HL-60/S4 treated with phorbol 12-myristate 13-acetate at 8.2 ng/mL for 4 days and 3 days (cell line): ENCODE measurements at regions not wholly inside any gene's neighbourhood (a gene's known extent, or its start where the extent isn't known, plus 50 kb on each side); places are given as distances from the start of the nearest gene placed in this dataset.

Experiments
- in situ Hi-C: fragments of 300-500 bp; cut with MboI; formaldehyde crosslinking; loops from 2 replicates; pipeline ENCODE4 v1.15.0; 2022; ENCODE audit warnings: low sequenced_read_pairs

DNA sequence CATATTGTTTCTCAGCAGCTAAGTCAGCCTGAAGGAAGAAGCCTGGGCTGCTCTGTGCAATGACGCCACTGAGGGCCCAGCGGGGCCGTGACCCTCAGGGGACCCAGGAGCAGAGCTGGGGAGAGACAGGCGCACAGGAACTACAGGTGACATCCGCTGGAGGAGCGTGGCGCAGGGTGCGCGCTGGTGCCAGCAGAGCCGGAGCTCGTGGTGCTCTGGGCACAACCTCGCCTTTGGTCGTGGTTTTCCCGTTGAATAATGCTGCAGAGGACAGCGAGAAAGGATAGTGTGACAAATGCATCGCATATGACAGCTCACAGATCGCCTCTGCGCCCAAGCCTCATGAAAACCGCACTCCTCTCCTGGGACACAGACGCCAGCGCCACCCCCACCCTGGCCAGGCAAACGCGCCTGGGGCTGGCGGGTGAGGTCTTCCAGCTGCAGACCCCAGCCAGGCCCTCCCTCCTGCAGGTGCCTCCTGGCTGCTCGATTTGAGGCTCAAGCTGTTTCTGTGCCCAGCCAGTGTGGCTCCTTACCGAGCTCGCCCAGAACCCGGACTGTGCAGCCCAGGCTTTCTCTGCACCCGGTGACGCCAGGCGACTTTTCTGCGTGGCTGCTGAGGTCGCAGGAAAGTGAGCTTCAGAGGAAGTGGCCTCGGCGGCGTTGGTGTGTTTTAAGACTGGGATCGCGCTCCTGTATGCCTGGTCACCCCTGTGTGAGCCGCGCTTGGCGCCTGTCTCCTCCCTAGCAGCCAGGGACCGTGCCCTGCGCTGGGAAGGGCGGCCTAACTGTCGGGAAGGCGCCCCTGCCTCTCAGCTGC lies 583.1 kb upstream of the HS6ST1 start:
- in situ Hi-C loops: no loop called here

GRCh38 chr2:128903637-128904036 lies 585.0 kb upstream of the HS6ST1 start:
- in situ Hi-C loops: no loop called here

GRCh38 chr2:128911276-128911675 lies 592.6 kb upstream of the HS6ST1 start:
- in situ Hi-C loops: no loop called here

- in situ Hi-C loops: no loop called here
These were observed 595.7 kb upstream of the HS6ST1 start for GRCh38 chr2:128914320-128914719.

DNA sequence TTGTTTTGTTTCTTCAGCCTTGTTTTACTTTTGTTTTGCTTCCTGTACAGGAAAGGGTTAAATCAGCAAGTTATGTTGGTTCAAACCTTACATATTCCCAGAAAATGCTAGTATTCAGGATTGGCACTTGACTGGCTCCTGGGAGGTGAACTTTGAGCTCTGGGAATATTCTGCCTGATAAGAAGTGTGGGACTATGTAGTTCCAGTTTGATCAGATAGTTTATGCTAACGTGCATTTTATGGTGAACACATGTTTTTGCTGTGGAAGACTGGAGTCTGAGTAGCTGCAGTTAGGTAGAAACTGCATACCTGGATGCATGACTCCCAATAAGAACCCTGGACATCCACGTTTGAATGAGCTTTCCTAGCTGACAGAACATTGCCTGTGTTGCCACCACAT lies 603.1 kb upstream of the HS6ST1 start:
- in situ Hi-C loops: no loop called here

GRCh38 chr2:128922154-128922553 lies 603.5 kb upstream of the HS6ST1 start:
- in situ Hi-C loops: no loop called here

GRCh38 chr2:128925631-128926030 lies 607.0 kb upstream of the HS6ST1 start:
- in situ Hi-C loops: no loop called here

GRCh38 chr2:128930101-128930500 lies 611.4 kb upstream of the HS6ST1 start:
- in situ Hi-C loops: no loop called here

DNA sequence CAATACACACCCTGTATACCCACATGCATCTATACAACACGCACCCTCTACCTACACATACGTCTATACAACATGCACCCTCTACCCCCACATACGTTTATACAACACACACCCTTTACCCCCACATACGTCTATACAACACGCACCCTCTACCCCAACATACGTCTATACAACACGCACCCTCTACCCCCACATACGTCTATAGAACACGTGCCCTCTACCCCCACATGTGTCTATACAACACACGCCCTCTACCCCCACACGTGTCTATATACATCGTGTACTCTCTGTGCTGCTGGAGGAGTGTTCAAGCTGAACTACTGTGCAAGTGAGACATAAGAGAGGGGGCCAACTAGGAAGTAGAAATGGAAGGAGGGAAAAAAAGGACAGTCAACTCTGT lies 621.7 kb upstream of the HS6ST1 start:
- in situ Hi-C loops: no loop called here

DNA sequence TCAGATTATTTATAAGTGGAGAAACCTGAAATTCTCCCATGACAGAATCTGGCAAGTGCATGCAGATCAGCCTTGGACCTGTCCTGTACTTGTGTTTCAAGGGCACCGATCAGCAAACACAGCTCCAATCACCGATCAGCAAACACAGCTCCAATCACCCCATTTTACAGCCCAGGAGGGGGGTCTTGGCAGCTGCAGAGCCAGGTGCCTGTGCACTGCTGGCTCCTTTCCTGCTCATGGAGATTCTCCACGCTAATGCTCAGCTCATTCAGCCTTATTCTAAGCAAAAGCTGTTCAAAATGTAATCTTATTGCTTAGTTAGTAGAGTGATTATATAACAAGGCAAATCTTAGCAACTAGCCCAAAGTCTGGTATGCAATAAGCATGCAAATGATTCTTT lies 623.1 kb upstream of the HS6ST1 start:
- in situ Hi-C loops: no loop called here

GRCh38 chr2:128949360-128949759 lies 630.7 kb upstream of the HS6ST1 start:
- in situ Hi-C loops: no loop called here

- in situ Hi-C loops: no loop called here
These were observed 632.1 kb upstream of the HS6ST1 start for GRCh38 chr2:128950758-128951157.

DNA sequence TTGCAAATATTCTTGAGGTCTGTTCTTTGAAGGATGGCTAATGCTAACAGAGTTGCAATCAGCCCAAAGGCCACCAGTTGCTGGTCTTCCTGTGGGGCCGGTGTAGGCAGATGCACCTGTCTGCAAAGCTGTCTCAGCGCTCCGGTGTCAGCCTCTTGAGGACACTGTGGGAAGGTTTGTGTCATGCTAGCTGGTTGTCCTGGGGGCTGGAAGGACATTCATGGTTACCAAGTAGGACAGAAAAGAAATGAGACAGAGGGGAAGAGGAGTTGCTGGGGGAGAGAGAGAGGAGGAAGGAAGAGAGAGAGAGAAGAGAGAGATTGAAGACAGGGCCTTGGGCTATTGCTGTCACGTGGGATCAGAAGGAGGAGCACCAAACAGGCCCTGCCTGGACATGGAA lies 639.6 kb upstream of the HS6ST1 start:
- in situ Hi-C loops: no loop called here

DNA sequence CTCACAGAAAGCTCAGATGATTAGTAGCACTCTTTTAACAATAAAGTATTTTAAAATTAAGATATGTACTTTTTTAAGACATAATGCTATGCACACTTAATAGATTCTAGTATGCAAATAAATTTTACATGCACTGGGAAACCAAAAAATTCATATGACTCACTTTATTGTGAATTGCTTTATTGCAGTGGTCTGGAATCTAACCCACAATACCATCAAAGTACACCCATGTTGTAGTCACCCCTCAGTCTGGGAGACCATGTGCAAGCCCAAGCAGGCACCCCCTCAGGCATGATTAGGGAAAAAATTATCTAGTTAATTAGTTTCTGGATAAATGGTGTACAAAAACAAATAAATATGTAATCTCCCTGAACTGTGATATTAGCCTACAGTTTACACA lies 649.0 kb upstream of the HS6ST1 start:
- in situ Hi-C loops: no loop called here

GRCh38 chr2:128969374-128969773 lies 650.7 kb upstream of the HS6ST1 start:
- in situ Hi-C loops: no loop called here

- in situ Hi-C loops: no loop called here
These were observed 651.9 kb upstream of the HS6ST1 start for GRCh38 chr2:128970332-128971116.

GRCh38 chr2:128973566-128973965 lies 654.9 kb upstream of the HS6ST1 start:
- in situ Hi-C loops: no loop called here

GRCh38 chr2:128978212-128978611 lies 659.5 kb upstream of the HS6ST1 start:
- in situ Hi-C loops: no loop called here

DNA sequence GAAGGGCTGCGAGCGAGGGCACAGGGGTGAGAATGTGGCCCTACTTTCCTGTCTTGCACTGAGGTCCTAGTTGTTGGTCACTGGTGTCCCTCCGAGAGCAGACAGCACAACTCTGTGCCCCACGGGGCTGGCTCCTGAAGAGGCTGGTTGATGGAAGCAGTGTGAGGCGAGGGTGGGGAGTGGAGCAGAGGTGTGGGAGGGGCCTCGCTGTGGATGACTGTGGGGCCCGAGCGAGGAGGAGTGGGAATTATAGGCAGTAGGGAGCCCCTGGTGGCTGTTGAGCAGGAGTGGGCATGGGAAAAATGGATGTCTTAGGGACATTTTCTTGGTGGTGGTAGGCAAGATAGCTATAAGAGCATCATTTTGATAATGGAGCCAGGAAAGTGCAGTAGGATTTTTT lies 660.5 kb upstream of the HS6ST1 start:
- in situ Hi-C loops: no loop called here

- in situ Hi-C loops: no loop called here
These were observed 661.8 kb upstream of the HS6ST1 start for GRCh38 chr2:128980475-128980874.

DNA sequence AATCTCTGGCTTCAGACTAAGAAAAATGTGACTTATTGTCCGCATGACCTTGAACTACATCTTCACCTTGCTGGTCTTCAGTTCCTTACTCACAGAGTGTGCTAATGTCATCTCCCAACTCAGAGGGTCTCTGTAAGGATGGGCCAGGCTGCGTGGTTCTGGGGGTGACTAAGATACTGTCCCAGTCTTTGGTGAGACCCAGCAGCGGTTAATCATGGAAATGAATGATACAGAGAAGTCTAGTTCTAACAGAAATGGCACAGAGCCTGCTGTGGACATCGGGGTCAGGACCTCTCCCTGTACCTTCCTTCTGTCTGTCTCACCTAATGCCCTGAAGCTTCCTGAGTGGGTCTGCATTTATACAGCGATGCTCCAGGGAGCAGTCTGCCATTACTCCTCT lies 662.7 kb upstream of the HS6ST1 start:
- in situ Hi-C loops: no loop called here

DNA sequence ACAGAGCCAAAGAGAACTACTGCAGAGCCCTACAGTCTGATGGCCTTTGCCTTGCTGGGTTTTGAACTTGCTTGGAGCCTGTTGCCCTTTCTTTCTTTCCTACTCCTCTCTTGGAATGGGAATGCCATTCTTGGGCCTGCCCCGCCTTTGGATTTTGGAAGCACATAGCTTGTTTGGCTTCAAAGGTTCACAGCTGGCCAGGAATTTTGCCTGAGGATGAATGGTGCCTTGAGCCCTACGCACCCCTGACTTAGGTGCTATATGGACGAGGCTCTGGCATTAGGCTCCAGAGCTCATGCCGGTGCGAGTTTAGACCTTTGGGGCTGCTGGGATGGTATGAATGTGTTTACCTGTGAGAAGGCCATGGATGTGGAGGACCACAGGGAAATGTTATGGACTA lies 663.3 kb upstream of the HS6ST1 start:
- in situ Hi-C loops: no loop called here
